ENCODE measurements at regions not wholly inside any gene's neighbourhood (a gene's known extent, or its start where the extent isn't known, plus 50 kb on each side); places are given as distances from the start of the nearest gene placed in this dataset.
"Not testable (repeated sequence)": the region's sequence is repeated elsewhere in the genome, so short reads cannot be mapped to it uniquely, and the experiment has no call there.

DNA sequence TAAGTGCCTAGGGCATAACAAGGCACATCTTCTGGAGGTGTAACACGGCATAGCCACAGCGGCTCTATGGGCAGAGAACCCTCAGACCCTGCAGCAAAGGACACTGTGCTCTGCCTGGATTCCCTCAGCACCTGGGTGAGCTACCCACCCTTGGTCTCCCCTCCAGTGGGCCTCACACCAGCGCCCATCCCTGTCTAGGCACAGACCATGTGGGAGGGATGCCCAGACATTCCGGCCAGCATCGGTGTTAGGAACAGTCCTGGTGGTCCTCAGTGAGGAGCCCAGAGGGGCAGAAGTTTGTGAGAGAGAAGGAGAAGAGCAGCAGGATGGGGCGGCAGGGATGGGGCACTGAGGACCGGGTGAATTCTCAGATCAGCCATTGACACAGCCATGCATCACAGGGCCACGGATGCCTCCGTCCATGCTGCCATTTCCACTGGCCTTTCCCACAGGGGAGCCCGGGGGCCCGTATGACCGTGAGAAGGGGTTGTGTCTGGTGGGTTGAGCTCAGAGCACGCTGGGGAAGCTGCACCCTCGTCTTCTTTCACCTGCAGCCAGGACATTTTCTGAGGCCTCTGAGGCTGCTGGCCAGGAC lies 282.7 kb upstream of the SFSWAP start:
- no peaks in the 10 kb centered on the region for H3K27me3 ChIP-seq
- no peaks in the 10 kb centered on the region for H3K36me3 ChIP-seq
- H3K4me1 ChIP-seq: no peaks in the 10 kb centered on the region
- H3K4me3 ChIP-seq: no peak overlapping the region
- H3K9me3 ChIP-seq: no peaks in the 10 kb centered on the region
- peak in 1 of 3 donors; percentile 17 for DNase-seq
- no peak overlapping the region for H3K27ac ChIP-seq
- TF ChIP-seq POLR2A (IDR thresholded peaks at IDR 0.05): no peak
- TF ChIP-seq, protein P1, sequence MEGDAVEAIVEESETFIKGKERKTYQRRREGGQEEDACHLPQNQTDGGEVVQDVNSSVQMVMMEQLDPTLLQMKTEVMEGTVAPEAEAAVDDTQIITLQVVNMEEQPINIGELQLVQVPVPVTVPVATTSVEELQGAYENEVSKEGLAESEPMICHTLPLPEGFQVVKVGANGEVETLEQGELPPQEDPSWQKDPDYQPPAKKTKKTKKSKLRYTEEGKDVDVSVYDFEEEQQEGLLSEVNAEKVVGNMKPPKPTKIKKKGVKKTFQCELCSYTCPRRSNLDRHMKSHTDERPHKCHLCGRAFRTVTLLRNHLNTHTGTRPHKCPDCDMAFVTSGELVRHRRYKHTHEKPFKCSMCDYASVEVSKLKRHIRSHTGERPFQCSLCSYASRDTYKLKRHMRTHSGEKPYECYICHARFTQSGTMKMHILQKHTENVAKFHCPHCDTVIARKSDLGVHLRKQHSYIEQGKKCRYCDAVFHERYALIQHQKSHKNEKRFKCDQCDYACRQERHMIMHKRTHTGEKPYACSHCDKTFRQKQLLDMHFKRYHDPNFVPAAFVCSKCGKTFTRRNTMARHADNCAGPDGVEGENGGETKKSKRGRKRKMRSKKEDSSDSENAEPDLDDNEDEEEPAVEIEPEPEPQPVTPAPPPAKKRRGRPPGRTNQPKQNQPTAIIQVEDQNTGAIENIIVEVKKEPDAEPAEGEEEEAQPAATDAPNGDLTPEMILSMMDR (IDR thresholded peaks at IDR 0.05): no peak

DNA sequence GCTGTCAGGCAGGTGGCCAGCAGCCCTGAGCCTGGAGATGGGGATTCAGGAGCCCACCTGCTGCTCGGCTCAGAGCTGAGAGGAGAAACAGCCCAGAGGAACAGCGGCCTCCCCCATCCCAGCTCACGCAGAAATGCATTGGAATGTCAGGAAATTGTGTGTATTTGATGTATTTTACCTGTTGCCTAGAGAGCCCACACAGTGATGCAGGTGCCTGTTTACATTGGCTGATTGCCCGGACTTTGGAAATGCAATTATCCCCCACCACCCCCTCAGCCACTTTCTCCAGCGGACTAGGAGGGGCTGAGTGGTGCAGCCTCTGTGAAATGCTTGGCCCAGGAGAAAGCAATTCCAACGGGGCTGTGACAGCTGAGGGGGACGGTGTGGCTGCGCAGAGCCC lies 281.7 kb upstream of the SFSWAP start:
- not testable (repeated sequence) for H3K4me3 ChIP-seq, H3K9me3 ChIP-seq, H3K36me3 ChIP-seq, H3K27me3 ChIP-seq, H3K4me1 ChIP-seq, H3K27ac ChIP-seq
- DNase-seq: peak in 1 of 3 donors; percentile 11

DNA sequence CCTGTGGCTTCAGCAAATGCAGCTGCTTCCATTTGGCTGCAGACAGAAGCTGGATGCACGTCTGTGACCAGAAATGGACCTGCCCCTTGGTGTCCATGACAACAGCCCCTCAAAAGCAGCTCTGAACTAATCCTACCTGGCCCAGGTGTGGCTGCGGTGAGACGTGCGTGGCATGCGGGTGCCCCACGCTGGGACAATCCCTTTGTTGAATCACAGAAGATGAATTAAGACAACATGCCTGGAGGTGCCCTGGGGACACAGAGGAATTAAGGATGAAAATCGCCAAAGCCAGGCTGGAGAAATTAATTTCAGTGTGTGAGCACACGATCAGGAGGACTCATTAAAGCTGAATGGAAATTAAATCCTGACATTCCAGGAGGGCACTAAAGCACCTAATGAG lies 281.2 kb upstream of the SFSWAP start:
- DNase-seq, H3K4me3 ChIP-seq: not testable (repeated sequence)

DNA sequence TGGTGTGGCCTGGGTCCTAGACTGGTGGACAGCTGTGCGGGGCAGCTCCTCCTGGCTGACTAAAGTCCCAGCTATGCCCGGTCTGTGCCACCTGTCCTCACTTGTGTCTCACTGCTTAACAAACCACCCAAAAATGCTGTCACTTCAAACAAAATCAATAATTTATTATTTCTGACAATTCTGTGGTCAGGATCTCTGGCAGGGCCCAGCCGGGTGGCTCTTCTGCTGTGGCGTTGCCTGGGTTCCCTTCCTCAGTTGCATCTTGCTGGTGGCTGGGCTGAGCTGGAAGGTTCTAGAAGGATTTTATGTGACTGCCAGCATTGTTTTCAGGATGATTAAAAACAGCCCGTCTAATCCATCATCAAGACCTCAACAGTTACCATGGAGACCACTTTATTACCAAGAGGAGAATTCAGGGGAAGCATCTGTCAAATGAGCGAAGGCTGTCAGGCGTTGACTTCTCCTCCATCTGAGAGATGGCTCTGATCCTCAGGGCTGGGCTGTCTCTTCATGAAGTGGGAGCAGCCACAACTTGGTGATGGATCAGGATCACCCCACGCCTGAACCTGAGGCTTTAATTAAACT lies 280.6 kb upstream of the SFSWAP start:
- no peak for DNase-seq
- Histone ChIP-seq H3K27me3 (no peaks in the 10 kb centered on the region), H3K4me1 (no peaks in the 10 kb centered on the region), H3K27ac (no peak overlapping the region), H3K9me3 (no peaks in the 10 kb centered on the region), H3K36me3 (no peaks in the 10 kb centered on the region), H3K4me3 (no peak overlapping the region)
- TF ChIP-seq, protein P1 (IDR thresholded peaks at IDR 0.05): no peak
- no peak for TF ChIP-seq POLR2A (IDR thresholded peaks at IDR 0.05)

More for the DNA sequence above, 281.2 kb upstream of the SFSWAP start:
- H3K36me3 ChIP-seq, H3K9me3 ChIP-seq, H3K27ac ChIP-seq, H3K4me1 ChIP-seq, H3K27me3 ChIP-seq: not testable (repeated sequence)

DNA sequence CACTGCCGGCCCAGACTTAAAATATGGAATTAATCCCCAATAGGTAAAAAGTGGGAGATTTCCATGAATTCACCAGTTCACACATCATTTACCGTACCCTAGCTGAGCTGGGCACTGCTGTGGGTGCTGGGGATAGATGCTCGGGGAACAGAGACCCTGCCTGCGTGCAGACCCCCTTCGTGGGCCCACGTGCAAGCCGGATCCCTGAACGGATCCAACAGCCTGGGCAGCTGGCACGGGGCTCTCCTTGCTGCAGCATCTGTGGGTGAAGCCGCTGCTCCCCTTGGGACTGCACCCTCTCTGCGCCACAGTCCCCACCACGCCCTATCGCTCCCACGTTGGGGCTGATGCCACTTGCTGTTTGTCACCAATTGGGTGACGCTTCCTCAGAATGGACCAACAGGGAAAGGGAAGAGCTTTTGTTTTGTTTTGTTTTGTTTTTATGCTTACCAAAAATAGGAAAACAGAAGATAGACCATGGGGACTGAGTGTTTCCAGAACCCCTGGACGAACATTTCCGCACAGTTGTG lies 279.7 kb upstream of the SFSWAP start:
- not testable (repeated sequence) for H3K9me3 ChIP-seq, H3K27ac ChIP-seq, H3K27me3 ChIP-seq, H3K36me3 ChIP-seq, H3K4me1 ChIP-seq, DNase-seq, H3K4me3 ChIP-seq

DNA sequence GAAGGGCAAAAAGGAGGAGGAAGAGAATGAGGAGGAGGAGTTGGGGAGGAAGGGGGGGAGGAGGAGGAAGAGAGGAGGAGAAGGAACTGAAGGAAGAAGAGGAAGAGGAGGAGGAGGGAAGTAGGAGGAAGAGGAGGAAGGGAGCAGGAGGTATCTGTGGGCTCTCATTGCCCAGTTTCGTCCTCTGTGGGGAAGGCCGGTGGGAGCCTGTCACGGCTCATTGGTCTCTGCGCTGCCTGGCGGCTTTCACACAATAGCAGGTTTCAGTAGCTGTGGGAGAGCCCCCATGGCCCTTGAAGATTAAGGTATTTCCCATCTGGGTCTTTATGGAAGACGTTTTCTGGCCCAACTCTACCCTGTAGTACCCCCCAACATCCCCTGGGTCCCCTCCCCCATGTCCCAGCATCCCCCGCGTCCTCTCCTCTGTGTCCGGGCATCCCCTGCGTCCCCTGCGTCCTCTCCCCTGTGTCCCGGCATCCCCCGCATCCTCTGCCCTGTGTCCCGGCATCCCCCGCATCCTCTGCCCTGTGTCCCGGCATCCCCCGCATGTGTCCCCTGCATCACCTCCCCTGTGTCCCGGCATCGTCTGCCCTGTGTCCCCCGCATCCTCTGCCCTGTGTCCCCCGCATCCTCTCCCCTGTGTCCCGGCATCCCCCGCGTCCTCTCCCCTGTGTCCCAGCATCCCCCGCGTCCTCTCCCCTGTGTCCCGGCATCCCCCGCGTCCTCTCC lies 278.2 kb upstream of the SFSWAP start:
- TF ChIP-seq, protein P1 (IDR thresholded peaks at IDR 0.05): no peak
- TF ChIP-seq POLR2A (IDR thresholded peaks at IDR 0.05): no peak

More for the DNA sequence above, 278.2 kb upstream of the SFSWAP start:
- no peak overlapping the region for H3K4me3 ChIP-seq
- no peaks in the 10 kb centered on the region for H3K36me3 ChIP-seq
- no peak overlapping the region for H3K27ac ChIP-seq
- H3K4me1 ChIP-seq: no peaks in the 10 kb centered on the region
- DNase-seq: no peak
- H3K27me3 ChIP-seq: no peaks in the 10 kb centered on the region
- H3K9me3 ChIP-seq: no peaks in the 10 kb centered on the region
